CD4-positive, alpha-beta T cell treated with Interleukin-6 for 4 hours (primary cell): ENCODE measurements at regions not wholly inside any gene's neighbourhood (a gene's known extent, or its start where the extent isn't known, plus 50 kb on each side); places are given as distances from the start of the nearest gene placed in this dataset.
"Not testable (repeated sequence)": the region's sequence is repeated elsewhere in the genome, so short reads cannot be mapped to it uniquely, and the experiment has no call there.

Experiments used
- DNase-seq: peaks from one replicate; pipeline ENCODE4 v3.0.0-alpha.2; 2020; ENCODE audit warnings: mixed read lengths

DNA sequence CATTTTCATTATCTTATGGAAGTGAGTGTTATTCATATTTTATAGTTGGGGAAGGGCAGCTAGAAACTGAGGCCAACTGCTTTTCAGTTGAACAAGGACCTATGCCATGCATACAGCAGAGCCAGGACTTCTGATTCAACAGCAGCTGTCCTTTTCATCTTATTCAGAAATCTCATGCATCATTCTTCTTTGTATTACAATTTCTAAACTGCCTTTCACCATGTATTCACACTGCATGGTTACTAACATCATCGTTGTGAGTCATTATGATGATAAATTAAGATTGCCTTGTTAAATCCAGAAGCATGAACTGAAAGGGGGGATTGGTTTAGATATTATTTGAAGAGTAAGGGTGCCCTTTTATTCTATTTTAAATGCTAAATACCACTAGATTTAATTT is 1470.1 kb upstream of the GOT2 start:
- no peak for DNase-seq

DNA sequence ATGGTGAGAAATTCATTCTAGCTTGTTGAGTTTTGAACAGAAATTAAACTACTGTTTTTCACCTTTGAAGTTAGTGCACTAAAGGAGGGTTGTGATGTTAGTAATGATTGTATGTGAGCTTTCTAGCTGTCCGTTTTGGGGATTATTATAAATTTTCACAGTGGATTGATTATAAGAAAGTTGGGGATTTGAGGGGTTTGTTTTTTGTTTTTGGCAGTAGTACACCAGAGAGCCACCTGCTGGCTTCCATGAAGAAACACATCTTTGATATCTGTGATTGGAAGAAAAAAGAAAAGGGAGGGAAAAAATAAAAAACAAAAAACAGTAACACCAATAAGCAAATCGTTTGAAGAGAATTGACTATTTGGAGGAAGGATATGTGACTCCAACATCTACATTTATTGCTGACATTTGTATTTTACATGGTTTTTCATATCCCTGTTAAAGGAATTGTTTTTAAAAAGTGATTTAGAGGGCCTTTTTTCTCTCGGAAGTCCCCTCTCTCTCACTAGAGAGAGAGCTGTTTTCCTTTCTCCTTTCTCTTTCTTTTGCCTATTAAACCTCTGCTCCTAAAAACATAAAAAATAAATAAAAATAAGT is 1469.5 kb upstream of the GOT2 start:
- no peak for DNase-seq

DNA sequence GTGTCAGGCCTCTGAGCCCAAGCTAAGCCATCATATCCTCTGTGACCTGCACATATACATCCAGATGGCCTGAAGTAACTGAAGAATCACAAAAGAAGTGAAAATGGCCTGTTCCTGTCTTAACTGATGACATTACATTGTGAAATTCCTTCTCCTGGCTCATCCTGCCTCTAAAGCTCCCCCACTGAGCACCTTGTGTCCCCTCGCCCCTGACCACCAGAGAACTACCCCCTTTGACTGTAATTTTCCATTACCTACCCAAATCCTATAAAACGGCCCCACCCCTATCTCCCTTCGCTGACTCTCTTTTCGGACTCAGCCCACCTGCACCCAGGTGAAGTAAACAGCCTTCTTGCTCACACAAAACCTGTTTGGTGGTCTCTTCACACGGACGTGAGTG is 1466.6 kb upstream of the GOT2 start:
- not testable (repeated sequence) for DNase-seq

DNA sequence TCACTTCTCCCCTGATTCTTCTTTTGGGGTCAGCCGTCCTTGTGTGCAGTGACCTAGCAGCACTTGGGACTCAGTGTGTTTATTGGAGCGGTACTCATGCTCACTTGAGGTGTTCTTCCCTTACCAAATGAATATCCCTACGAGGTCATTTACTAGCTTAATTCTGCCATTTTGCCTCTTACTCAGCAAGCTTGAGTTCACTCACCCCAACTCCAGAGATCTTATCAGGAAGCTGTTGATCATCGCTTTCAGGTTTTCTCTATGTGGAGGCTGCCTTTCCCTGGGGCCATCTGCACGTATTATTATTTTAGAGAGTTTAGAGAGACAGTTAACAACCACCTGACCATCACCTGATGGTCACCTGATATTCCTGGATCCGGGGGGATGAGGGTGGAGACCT is 1466.0 kb upstream of the GOT2 start:
- no peak for DNase-seq

DNA sequence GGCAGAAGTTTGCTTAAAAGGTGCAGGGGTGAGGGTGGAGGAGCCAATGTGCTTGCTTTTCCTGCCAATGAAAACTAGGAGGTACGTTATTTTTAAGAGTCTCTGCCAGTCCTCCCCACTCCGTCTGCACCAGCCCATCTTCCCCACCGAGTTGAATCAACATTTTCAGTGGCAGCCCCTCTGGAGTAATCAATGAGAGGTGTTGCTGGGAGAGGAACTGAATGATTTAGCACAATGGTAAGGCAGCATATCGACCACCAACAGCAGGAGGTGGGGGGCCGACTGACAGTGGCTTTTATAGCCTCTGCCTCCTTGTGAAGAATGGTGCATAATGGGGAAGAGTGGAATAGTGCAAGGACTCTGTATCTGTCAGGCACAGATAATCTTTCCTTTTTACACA is 1465.0 kb upstream of the GOT2 start:
- no peak for DNase-seq

DNA sequence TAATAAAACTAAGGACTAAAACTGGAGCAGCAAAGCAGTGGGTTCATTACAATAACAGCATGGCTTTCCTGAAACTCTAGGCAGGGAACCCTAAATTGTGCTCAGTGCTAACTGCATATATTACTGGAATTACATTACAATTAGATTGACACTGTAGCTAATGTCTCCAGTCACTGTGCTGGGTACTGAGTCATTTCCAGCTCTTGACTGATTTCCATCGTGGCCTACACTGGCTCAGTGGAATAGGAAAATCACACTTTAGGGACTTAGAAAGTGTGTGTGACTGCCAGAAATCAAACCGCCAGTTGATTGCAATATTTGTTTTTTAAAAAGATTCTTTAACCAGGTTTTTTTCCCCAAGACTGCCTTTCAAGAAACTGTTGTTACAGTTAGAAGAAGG is 1447.4 kb upstream of the GOT2 start:
- no peak for DNase-seq

DNA sequence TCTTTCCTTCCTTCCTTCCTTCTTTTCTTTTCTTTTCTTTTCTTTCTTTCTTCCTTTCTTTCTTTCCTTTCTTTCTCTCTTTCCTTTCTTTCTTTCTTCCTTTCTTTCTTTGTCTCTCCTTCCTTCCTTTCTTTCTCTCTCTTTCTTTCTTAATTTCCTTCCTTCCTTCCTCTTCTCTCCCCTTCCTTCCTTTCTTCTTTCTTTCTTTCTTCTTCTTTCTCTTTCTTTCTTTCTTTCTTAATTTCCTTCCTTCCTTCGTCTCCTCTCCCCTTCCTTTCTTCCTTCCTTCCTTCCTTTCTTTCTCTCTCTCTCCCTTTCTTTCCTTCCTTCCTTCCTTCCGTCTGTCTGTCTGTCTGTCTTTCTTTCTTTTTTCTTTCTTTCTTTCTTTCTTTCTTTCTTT is 1446.5 kb upstream of the GOT2 start:
- DNase-seq, result no peak

DNA sequence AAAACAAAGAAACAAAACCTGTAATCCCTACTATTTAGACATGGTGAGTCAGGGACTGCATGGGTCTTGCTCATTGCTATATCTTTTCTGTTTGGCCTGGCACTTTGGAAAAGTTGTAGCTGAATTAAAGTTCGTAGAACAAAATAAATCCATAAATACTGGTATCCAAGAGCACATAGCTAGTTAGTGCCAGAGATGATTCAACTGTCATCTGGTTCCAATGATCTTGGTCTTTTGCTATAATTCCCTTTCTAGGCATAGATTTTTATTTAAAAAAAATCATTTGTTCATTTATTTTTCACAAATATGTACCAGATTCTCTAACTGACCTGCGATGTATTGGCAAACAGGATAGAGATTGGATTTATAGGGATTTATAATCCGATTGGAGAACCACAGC is 1436.1 kb upstream of the GOT2 start:
- DNase-seq, result no peak

DNA sequence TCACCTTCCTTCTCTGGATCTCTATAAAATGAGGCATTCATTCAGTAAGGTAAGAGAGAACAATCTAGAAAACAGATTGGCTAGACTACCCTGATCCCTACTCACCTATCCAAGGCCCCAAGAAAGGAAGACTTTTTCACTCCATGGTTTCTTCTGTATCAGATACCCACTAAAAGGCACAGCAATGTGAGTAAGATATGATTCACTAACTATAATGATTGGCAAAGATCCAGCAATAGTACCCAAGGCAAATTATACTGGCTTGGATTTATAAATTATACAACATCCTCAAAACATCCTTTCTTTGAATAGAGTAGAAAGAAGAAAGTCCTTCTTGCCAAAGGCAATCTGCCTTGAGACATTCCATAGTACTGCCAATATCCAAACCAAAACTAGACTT is 1432.0 kb upstream of the GOT2 start:
- DNase-seq, result no peak

DNA sequence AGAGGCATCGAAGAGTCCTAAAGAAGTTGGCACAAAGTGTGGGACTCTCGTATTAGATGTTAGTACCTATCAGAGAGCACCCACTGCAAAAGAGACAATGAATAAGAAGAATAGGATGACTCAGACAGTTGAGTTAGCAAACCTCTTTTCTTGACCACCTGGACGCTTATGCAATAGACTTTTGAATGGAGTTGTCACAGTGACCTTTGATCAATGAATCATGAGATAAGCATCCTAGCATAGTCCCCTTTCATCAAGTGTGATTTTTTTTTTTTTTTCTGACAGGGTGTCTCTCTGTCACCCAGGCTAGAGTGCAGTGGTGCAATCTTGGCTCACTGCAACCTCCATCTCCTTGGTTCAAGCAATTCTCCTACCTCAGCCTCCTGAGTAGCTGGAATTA is 1417.9 kb upstream of the GOT2 start:
- DNase-seq, result no peak

DNA sequence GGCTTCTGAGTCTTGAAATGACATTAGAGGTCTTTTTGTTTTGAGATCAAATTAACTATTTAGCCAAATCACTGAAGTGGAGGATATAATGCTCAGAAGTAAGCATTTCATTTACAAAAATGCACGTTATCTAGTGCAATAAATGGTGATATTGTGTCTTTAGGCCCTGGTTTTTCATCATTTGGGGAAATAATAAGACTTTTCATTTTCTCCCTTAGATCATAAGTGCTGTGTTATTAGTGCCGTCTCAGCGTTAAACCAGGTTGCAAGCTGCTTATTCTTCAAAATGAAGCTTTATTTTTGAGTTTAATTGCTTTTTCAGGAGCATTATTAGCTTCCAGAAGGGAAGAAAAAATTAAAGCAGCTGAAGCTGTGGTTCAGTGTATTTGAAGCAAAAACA is 1416.8 kb upstream of the GOT2 start:
- no peak for DNase-seq

DNA sequence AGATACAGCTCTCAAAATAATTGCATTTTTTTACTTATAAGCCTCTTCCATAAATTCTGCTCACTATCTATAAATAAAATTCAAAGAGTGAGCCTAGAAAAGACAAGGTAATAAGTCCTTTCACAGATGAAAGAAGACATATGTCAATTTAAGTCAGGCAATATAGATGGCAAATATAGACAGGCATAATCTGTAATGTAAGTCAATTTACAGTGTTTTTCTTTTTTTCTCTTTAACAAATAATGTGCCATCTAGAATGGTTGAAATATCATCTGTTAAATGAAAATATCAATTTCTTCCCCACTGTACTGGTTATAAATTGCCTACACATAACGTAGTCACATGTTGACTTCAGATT is 1409.2 kb upstream of the GOT2 start:
- DNase-seq, result no peak

DNA sequence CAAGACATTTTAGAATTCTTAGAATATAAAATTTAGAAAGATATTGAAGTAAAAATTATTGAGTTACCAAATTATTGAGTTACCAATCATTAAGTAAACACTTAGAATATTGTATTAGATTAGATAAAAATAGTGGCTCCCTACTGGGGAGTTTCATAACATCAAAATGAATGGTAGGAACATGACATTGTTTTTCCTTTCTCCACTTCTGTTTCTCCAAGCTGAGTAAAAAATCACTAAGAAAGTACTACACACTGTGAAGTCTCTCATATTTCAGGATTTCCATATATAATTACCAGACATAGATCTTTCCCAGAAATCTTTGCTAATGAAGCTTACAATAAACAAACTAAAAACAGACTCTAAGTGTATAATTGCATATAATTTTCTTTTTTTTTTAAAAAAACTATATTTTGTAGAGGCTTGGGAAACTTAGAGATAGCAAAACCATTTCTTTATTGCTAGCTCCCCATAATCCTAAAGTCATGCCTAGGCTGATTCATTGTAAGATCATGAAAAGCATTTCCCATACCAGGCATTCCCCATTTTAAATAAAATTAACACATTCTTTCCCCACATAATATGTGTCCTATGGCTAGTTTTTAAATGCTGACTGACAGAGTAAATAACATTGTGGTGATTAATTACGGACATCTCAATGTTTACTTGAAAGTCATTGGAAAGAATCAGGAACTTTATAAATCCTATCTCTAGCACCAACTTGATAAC is 1408.7 kb upstream of the GOT2 start:
- no peak for DNase-seq

DNA sequence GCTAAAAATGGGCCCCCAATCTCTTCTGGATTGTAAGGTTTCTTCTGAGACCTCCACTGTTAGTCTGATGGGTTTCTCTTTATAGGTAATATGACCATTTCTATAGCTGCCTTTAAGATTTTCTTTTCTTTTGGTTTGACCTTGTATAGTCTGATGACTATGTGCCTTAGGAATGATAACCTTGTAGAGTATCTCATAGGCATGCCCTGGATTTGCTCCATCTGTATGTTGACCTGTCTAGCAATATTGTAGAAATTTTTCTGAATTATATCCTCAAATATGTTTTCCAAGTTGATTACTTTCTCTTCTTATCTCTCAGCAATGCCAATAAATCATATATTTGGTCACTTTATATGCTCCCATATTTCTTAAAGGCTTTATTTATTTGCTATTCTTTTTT is 1403.8 kb upstream of the GOT2 start:
- DNase-seq, result no peak

DNA sequence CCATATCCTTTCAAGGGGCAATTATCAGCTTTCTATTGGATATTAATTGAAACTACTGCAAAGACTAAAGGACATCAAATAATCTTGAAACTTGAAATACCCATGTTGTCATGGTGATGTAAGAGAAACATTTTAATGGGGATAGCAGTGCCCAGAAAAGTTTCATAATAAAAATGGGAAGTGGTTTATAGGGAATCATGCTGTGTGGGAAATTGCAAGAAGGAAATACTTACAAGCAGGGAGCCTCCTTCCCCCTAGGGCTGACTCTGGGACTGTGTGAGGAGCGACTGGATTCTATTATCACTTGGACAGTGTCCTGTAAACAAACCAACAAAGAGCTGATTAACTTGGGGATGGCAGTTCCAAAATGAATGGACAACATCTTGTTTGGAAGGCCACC is 1393.1 kb upstream of the GOT2 start:
- no peak for DNase-seq

DNA sequence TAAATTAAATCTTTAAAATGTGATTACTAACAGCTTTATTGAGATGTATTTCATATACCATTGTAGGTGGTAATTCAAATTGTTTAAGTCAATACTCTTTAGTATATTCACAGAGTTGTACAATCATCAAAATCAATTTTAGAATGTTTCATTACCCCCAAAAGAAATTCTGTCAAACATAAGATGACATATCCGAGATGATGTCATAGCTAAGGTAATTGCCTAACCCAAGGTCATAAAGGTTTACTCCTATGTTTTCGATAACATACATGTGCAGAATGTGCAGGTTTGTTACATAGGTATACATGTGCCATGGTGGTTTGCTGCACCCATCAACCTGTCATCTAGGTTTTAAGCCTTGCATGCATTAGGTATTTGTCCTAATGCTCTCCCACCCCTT is 1392.0 kb upstream of the GOT2 start:
- not testable (repeated sequence) for DNase-seq

DNA sequence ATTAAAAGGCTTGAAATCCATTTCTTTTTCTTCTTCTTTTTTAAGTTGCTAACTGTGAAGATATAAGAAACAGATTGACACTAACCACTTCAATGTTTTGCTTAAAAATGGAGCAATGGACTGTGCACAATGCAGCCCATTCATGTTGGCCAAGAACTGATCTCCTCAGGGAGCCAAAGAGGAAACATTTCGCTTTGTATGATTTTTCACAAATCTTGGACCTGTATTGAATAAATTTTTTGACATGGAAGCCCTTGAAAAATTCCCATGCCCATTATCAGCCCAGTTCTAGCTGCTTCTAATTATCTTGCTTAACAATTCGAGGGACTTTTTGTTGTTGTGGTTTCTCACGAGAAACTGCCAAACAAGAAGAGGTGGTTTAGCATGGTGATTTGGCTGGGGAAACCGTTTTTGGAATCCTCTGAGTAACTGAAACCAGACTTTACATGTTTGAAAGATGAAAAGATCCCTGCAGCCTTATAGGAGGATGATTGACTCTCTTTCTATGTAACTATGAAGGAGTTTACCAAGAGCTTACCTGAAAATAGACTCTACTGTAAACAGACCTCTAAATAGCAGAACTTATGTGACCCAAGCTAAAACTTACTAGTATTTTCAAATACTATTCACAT is 1389.4 kb upstream of the GOT2 start:
- DNase-seq, result no peak

DNA sequence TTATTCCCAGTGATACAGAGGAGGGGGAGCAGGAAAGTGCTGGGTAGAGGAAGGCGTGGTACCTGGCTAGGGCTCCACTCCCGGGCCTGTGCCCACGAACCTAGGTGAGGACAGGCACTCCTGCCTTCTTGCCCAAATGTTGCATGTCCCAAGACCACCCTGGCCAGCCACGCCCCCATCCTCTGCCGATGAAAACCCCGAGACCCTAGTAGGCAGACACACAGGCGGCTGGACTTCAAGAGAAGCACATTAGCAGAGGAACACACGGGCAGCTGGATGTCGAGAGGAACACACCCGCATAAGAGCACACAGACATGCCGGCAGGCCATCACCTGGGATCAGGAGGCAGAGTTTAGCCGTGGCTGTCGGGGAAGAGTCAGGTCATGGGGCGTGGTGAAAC is 1386.5 kb upstream of the GOT2 start:
- no peak for DNase-seq

DNA sequence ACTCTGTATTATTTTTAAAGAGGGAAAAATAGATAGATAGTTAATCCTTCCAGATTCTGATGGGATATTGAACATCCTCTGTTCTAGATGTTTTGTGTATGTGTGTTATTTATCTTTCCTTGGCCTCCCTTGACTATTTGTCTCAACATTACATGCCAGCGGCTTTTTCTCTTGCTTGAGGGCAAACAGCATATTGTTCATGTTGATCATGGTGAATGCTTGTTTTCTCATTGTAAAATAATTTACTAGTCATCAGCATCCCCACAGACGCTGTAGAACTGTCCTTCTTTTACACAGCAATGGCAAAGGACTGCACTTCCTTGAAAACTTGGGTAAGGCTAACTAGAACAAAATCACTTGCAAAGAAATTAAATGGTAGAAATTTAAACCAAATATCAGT is 1376.4 kb upstream of the GOT2 start:
- DNase-seq, result no peak

DNA sequence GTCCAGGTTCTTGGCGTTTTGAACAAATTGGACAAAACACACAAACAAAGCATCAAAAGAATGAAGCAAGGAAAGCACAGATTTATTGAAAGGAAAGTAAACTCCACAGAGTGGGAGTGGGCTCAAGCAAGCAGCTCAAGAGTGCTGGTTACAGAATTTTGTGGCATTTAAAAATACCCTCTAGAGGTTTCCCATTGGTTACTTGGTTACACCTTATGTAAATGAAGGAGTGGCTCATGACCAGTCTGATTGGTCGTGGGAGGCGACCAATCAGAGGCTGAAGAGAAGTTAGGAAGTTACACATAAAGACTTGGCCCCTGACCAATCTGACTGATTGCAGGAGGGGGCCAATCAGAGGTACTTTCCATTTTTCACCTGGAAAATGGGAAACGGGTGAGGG is 1373.8 kb upstream of the GOT2 start:
- no peak for DNase-seq

DNA sequence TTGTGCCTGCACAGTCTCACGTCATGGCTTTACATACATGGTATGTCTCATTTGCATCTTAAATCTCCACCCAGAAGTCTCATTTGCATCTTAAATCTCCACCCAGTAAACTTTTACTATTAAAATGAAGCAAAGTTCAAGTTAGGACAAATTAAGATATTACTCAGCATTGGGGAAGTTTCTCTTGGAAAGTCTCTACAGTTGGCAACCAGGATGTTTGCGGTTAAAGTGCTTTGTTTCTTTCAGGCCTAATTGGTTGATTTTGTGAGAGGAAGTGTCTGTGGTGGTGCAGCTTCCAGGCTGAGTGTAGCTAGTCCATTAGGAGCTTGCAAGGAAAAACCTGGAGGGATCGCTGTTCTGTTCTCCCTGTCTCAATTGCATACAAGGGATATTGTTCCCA is 1373.3 kb upstream of the GOT2 start:
- DNase-seq, result no peak

DNA sequence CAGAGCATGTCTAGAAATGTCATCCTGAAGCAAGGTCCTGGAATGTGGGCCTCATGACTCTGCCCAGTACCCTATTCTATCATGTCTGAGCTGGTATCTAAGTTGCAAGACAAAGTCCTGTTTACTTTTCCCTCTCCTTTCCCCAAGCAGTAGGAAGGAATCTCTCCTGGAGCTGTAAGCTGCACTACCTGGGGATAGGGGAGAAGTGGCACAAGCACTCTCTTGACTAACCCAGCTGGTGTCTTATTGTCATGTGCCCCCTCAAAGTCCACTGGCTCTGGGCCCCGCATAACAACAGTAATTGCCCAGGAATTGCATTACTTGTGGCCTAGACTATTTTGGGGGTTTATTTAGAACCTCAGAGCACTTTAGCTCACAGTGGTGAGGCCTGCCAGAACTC is 1366.3 kb upstream of the GOT2 start:
- no peak for DNase-seq

DNA sequence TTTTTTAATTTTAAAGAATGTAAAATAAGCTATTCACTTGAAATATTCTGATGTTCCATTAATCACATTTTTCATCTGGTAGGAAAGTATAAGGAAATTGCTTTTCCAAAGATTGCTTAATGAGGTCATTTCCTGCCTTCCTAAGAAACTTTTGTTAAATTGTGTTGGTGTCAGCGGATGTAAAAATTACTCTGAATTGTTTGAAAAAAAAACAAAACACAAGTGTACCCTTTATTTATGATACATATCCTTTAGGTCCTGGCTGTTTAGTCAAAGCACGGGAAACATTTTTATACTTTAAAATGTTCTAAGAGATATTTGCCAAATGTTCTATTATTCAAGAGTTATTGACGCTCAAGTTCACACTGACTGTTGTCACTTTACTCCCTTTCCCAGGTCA is 1357.4 kb upstream of the GOT2 start:
- no peak for DNase-seq

DNA sequence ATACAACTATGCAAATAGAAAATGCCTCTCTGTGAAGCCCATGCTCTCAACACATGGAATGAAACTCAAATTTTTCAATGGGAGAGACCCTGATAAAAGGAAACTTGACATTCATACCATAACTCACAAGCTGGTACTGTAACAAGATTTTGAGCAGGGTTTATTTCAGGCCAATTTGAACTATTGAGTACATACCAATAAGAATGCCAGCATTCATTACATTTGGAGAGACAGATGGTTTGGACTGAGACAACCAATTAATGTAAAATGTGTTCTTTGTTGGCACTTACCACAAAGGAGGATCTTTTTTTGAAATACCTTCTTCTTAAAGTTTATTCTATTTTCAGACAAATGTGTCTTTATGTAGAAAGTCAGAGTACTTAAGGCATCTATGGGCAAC is 1357.0 kb upstream of the GOT2 start:
- DNase-seq, result no peak

DNA sequence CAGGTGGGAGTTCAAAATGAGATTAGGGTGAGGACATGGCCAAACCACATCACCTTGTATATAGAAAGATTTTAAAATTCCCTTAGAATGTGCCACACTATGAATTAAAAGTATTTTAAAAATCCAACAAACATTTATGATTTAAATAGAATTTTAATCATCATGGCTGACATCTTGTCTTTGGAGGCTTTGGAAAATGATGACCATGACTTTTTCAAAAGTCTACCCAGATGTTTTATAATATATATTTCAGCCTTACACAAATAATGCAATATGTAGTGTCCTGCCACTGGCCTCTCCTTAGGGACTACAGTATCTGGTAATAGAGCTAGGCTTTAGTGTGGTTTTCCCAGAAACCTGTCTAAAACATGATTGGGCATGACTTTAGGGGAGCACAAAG is 1353.4 kb upstream of the GOT2 start:
- no peak for DNase-seq
